OCI-LY1 (cell line): ENCODE measurements at regions not wholly inside any gene's neighbourhood (a gene's known extent, or its start where the extent isn't known, plus 50 kb on each side); places are given as distances from the start of the nearest gene placed in this dataset.

ENCODE experiments used
- H2AFZ ChIP-seq: fragments of 200-600 bp; sonication (generic), shearing (Covaris generic); 2 replicates; pipeline ENCODE4 v1.6.0; 2014; ENCODE audit warnings: antibody characterized with exemption, mild to moderate bottlenecking, low read length
- H3F3A ChIP-seq: fragments of 200-600 bp; sonication (generic), shearing (Covaris generic); 2 replicates; pipeline ENCODE4 v1.6.0; 2014; ENCODE audit warnings: mild to moderate bottlenecking, antibody characterized with exemption, low read length, moderate library complexity; ENCODE audit not compliant: insufficient read depth
- H3K27ac ChIP-seq: fragments of 200-600 bp; sonication (generic); 2 replicates; pipeline ENCODE4 v1.5.1; 2014; ENCODE audit warnings: low read length, mixed run types, mild to moderate bottlenecking, low read depth; ENCODE audit not compliant: poor library complexity, severe bottlenecking
- H3K27me3 ChIP-seq: fragments of 200-600 bp; sonication (generic); 2 replicates; pipeline ENCODE4 v1.6.0; 2014; ENCODE audit warnings: antibody characterized with exemption, mild to moderate bottlenecking, low read length, moderate library complexity; ENCODE audit not compliant: insufficient read depth
- H3K36me3 ChIP-seq: fragments of 200-600 bp; sonication (generic); 2 replicates; pipeline ENCODE4 v1.6.1; 2014; ENCODE audit warnings: mild to moderate bottlenecking, antibody characterized with exemption, low read length, moderate library complexity, mixed read lengths; ENCODE audit not compliant: insufficient read depth
- H3K4me1 ChIP-seq: fragments of 200-600 bp; sonication (generic); 2 replicates; pipeline ENCODE4 v1.5.1; 2014; ENCODE audit warnings: mild to moderate bottlenecking, low read length, moderate library complexity; ENCODE audit not compliant: insufficient read depth, severe bottlenecking
- H3K4me2 ChIP-seq: fragments of 200-600 bp; sonication (generic), shearing (Covaris generic); 2 replicates; pipeline ENCODE4 v1.6.1; 2014; ENCODE audit warnings: low read length
- H3K4me3 ChIP-seq: fragments of 200-600 bp; sonication (generic); 2 replicates; pipeline ENCODE4 v1.5.1; 2014; ENCODE audit warnings: low read length, low read depth, mild to moderate bottlenecking, mixed read lengths; ENCODE audit not compliant: poor library complexity, severe bottlenecking
- H3K79me2 ChIP-seq: fragments of 200-600 bp; shearing (Covaris generic); 2 replicates; pipeline ENCODE4 v1.6.1; 2016; ENCODE audit warnings: mixed run types, low read length, mixed read lengths; ENCODE audit not compliant: insufficient read depth
- H3K9ac ChIP-seq: fragments of 200-600 bp; sonication (generic), shearing (Covaris generic); 2 replicates; pipeline ENCODE4 v1.6.1; 2014; ENCODE audit warnings: mild to moderate bottlenecking, low read length, mixed read lengths
- H3K9me2 ChIP-seq: fragments of 200-600 bp; sonication (generic), shearing (Covaris generic); 2 replicates; pipeline ENCODE4 v1.6.1; 2014; ENCODE audit warnings: low read depth, mild to moderate bottlenecking, low read length, mixed read lengths
- H3K9me3 ChIP-seq: fragments of 200-600 bp; shearing (Covaris generic); 2 replicates; pipeline ENCODE4 v1.6.1; 2014; ENCODE audit warnings: low read length, mixed read lengths
- H4K20me1 ChIP-seq: fragments of 200-600 bp; sonication (generic), shearing (Covaris generic); 2 replicates; pipeline ENCODE4 v1.6.0; 2016; ENCODE audit warnings: mild to moderate bottlenecking, low read length; ENCODE audit not compliant: insufficient read depth
- CTCF ChIP-seq: fragments of 200-600 bp; sonication (generic), shearing (Covaris generic); IDR thresholded peaks from 2 replicates; pipeline ENCODE4 v1.5.1; 2017; ENCODE audit warnings: mild to moderate bottlenecking, antibody characterized with exemption, low read length, moderate library complexity, mixed read lengths
- EZH2 ChIP-seq: fragments of 200-600 bp; sonication (generic), shearing (Covaris generic); IDR thresholded peaks from 2 replicates; pipeline ENCODE4 v1.8.0; 2017; ENCODE audit warnings: borderline replicate concordance, mixed run types, mild to moderate bottlenecking, antibody characterized with exemption, low read length, moderate library complexity, mixed read lengths

- Histone ChIP-seq H3K27ac (no peak overlapping the region), H4K20me1 (no peaks in the 10 kb centered on the region), H3F3A (no peaks in the 10 kb centered on the region), H3K4me2 (no peak overlapping the region), H3K9me3 (no peaks in the 10 kb centered on the region), H3K9me2 (no peaks in the 10 kb centered on the region), H3K4me1 (no peaks in the 10 kb centered on the region), H2AFZ (no peak overlapping the region), H3K9ac (no peak overlapping the region), H3K36me3 (no peaks in the 10 kb centered on the region), H3K79me2 (no peaks in the 10 kb centered on the region), H3K4me3 (no peak overlapping the region), H3K27me3 (no peaks in the 10 kb centered on the region)
- TF ChIP-seq EZH2 (no peak), CTCF (no peak)
Observed at GRCh38 chr5:174570662-174571061, 153.7 kb upstream of the MSX2 start.

GRCh38 chr5:174571662-174572397 is 152.6 kb upstream of the MSX2 start:
- Histone ChIP-seq H3K27ac (no peak overlapping the region), H3K4me3 (no peak overlapping the region), H3K36me3 (no peaks in the 10 kb centered on the region), H3K4me1 (no peaks in the 10 kb centered on the region), H3K9me2 (no peaks in the 10 kb centered on the region), H3K9ac (no peak overlapping the region), H3K79me2 (no peaks in the 10 kb centered on the region), H4K20me1 (no peaks in the 10 kb centered on the region), H3K9me3 (no peaks in the 10 kb centered on the region), H3K4me2 (no peak overlapping the region), H2AFZ (no peak overlapping the region), H3K27me3 (peaks cover 4% of the 10 kb centered on the region; the same call in 1 of the 2 replicates), H3F3A (no peaks in the 10 kb centered on the region)
- TF ChIP-seq CTCF (no peak), EZH2 (no peak)

- Histone ChIP-seq H4K20me1 (no peaks in the 10 kb centered on the region), H3K9me3 (no peaks in the 10 kb centered on the region), H3F3A (no peaks in the 10 kb centered on the region), H3K36me3 (no peaks in the 10 kb centered on the region), H3K9ac (no peak overlapping the region), H3K4me1 (no peaks in the 10 kb centered on the region), H3K79me2 (no peaks in the 10 kb centered on the region), H3K4me3 (no peak overlapping the region), H3K9me2 (no peaks in the 10 kb centered on the region), H2AFZ (no peak overlapping the region), H3K4me2 (no peak overlapping the region), H3K27me3 (peaks cover 4% of the 10 kb centered on the region; the same call in 1 of the 2 replicates), H3K27ac (no peak overlapping the region)
- TF ChIP-seq CTCF (no peak), EZH2 (no peak)
Observed at GRCh38 chr5:174572591-174572990, 151.8 kb upstream of the MSX2 start.
